HUES6 (cell line): ENCODE measurements at regions not wholly inside any gene's neighbourhood (a gene's known extent, or its start where the extent isn't known, plus 50 kb on each side); places are given as distances from the start of the nearest gene placed in this dataset.

ENCODE experiments used
- H3K27ac ChIP-seq: 2 replicates; pipeline ENCODE4 v1.7.0; 2013; ENCODE audit warnings: low read depth, mild to moderate bottlenecking, low read length, inconsistent platforms
- H3K27me3 ChIP-seq: 2 replicates; pipeline ENCODE4 v1.6.1; 2013; ENCODE audit warnings: low read length; ENCODE audit not compliant: control insufficient read depth, insufficient read depth
- H3K36me3 ChIP-seq: 2 replicates; pipeline ENCODE4 v1.6.1; 2013; ENCODE audit warnings: low read length; ENCODE audit not compliant: control insufficient read depth, insufficient read depth
- H3K4me1 ChIP-seq: 2 replicates; pipeline ENCODE4 v1.6.1; 2013; ENCODE audit warnings: low read length; ENCODE audit not compliant: control insufficient read depth, insufficient read depth
- H3K4me3 ChIP-seq: 2 replicates; pipeline ENCODE4 v1.5.1; 2013; ENCODE audit warnings: low read depth, low read length
- H3K9ac ChIP-seq: one replicate; pipeline ENCODE4 v1.6.1; 2013; ENCODE audit warnings: mild to moderate bottlenecking, low read length
- H3K9me3 ChIP-seq: 2 replicates; pipeline ENCODE4 v1.6.1; 2013; ENCODE audit warnings: low read depth, low read length; ENCODE audit not compliant: control insufficient read depth, insufficient read depth

GRCh38 chr2:217433522-217433921 lies 569.3 kb downstream of the TNS1 start:
- Histone ChIP-seq H3K27ac (no peak overlapping the region), H3K4me3 (no peak overlapping the region), H3K9ac (no peak overlapping the region), H3K4me1 (peaks cover 26% of the 10 kb centered on the region), H3K36me3 (no peaks in the 10 kb centered on the region), H3K27me3 (no peaks in the 10 kb centered on the region), H3K9me3 (no peaks in the 10 kb centered on the region)

GRCh38 chr2:217431577-217432269 lies 571.1 kb downstream of the TNS1 start:
- no peaks in the 10 kb centered on the region for H3K9me3 ChIP-seq
- no peak overlapping the region for H3K4me3 ChIP-seq
- no peak overlapping the region for H3K9ac ChIP-seq
- H3K27ac ChIP-seq: no peak overlapping the region
- no peaks in the 10 kb centered on the region for H3K36me3 ChIP-seq
- no peaks in the 10 kb centered on the region for H3K27me3 ChIP-seq
- peaks cover 20% of the 10 kb centered on the region for H3K4me1 ChIP-seq

- H3K4me1 ChIP-seq: peaks cover 20% of the 10 kb centered on the region
- no peaks in the 10 kb centered on the region for H3K36me3 ChIP-seq
- H3K9ac ChIP-seq: no peak overlapping the region
- H3K9me3 ChIP-seq: no peaks in the 10 kb centered on the region
- H3K27ac ChIP-seq: no peak overlapping the region
- no peak overlapping the region for H3K4me3 ChIP-seq
- H3K27me3 ChIP-seq: no peaks in the 10 kb centered on the region
These were observed 571.2 kb upstream of the TNP1 start for GRCh38 chr2:217430916-217431576.

- Histone ChIP-seq H3K9ac (no peak overlapping the region), H3K36me3 (no peaks in the 10 kb centered on the region), H3K27ac (no peak overlapping the region), H3K4me1 (peaks cover 20% of the 10 kb centered on the region), H3K9me3 (no peaks in the 10 kb centered on the region), H3K27me3 (no peaks in the 10 kb centered on the region), H3K4me3 (no peak overlapping the region)
These were observed 570.2 kb upstream of the TNP1 start for GRCh38 chr2:217429981-217430500.

- H3K27ac ChIP-seq: no peak overlapping the region
- no peaks in the 10 kb centered on the region for H3K36me3 ChIP-seq
- no peaks in the 10 kb centered on the region for H3K4me1 ChIP-seq
- no peaks in the 10 kb centered on the region for H3K9me3 ChIP-seq
- no peak overlapping the region for H3K4me3 ChIP-seq
- H3K9ac ChIP-seq: no peak overlapping the region
- no peaks in the 10 kb centered on the region for H3K27me3 ChIP-seq
These were observed 562.0 kb upstream of the TNP1 start for GRCh38 chr2:217421834-217422233.

- H3K27ac ChIP-seq: no peak overlapping the region
- H3K4me1 ChIP-seq: no peaks in the 10 kb centered on the region
- H3K4me3 ChIP-seq: no peak overlapping the region
- H3K9me3 ChIP-seq: no peaks in the 10 kb centered on the region
- H3K27me3 ChIP-seq: no peaks in the 10 kb centered on the region
- H3K36me3 ChIP-seq: no peaks in the 10 kb centered on the region
- no peak overlapping the region for H3K9ac ChIP-seq
These were observed 561.0 kb upstream of the TNP1 start for GRCh38 chr2:217420854-217421253.

- no peaks in the 10 kb centered on the region for H3K9me3 ChIP-seq
- no peaks in the 10 kb centered on the region for H3K36me3 ChIP-seq
- H3K4me3 ChIP-seq: no peak overlapping the region
- H3K27me3 ChIP-seq: no peaks in the 10 kb centered on the region
- H3K9ac ChIP-seq: no peak overlapping the region
- no peaks in the 10 kb centered on the region for H3K4me1 ChIP-seq
- H3K27ac ChIP-seq: no peak overlapping the region
These were observed 559.3 kb upstream of the TNP1 start for GRCh38 chr2:217419055-217419671.

- no peak overlapping the region for H3K4me3 ChIP-seq
- H3K9ac ChIP-seq: no peak overlapping the region
- H3K4me1 ChIP-seq: no peaks in the 10 kb centered on the region
- H3K27ac ChIP-seq: no peak overlapping the region
- no peaks in the 10 kb centered on the region for H3K36me3 ChIP-seq
- no peaks in the 10 kb centered on the region for H3K27me3 ChIP-seq
- H3K9me3 ChIP-seq: no peaks in the 10 kb centered on the region
These were observed 558.7 kb upstream of the TNP1 start for GRCh38 chr2:217418544-217418943.

- no peak overlapping the region for H3K4me3 ChIP-seq
- no peaks in the 10 kb centered on the region for H3K4me1 ChIP-seq
- no peaks in the 10 kb centered on the region for H3K36me3 ChIP-seq
- no peaks in the 10 kb centered on the region for H3K9me3 ChIP-seq
- H3K27ac ChIP-seq: no peak overlapping the region
- H3K9ac ChIP-seq: no peak overlapping the region
- no peaks in the 10 kb centered on the region for H3K27me3 ChIP-seq
These were observed 558.2 kb upstream of the TNP1 start for GRCh38 chr2:217418090-217418489.

GRCh38 chr2:217417536-217417935 lies 557.7 kb upstream of the TNP1 start:
- Histone ChIP-seq H3K27ac (no peak overlapping the region), H3K36me3 (no peaks in the 10 kb centered on the region), H3K9ac (no peak overlapping the region), H3K9me3 (no peaks in the 10 kb centered on the region), H3K4me3 (no peak overlapping the region), H3K4me1 (no peaks in the 10 kb centered on the region), H3K27me3 (no peaks in the 10 kb centered on the region)

- Histone ChIP-seq H3K27ac (no peak overlapping the region), H3K36me3 (no peaks in the 10 kb centered on the region)
These were observed 555.5 kb upstream of the TNP1 start for GRCh38 chr2:217415316-217415715.

More at GRCh38 chr2:217415316-217415715, 555.5 kb upstream of the TNP1 start:
- Histone ChIP-seq H3K4me1 (no peaks in the 10 kb centered on the region), H3K9me3 (no peaks in the 10 kb centered on the region), H3K4me3 (no peak overlapping the region), H3K9ac (no peak overlapping the region), H3K27me3 (no peaks in the 10 kb centered on the region)
